H1 (cell line): ENCODE measurements at regions not wholly inside any gene's neighbourhood (a gene's known extent, or its start where the extent isn't known, plus 50 kb on each side); places are given as distances from the start of the nearest gene placed in this dataset.

Experiments used
- ATF2 ChIP-seq: IDR thresholded peaks from 2 replicates; pipeline ENCODE4 v1.6.1; 2012; ENCODE audit warnings: low read length, inconsistent platforms
- CHD7 ChIP-seq: fragments of 300-600 bp; sonication (generic); IDR thresholded peaks from 2 replicates; pipeline ENCODE4 v1.7.1; 2012; ENCODE audit warnings: low read length, moderate library complexity, mild to moderate bottlenecking, inconsistent platforms; ENCODE audit not compliant: insufficient replicate concordance
- GTF2F1 ChIP-seq: IDR thresholded peaks from 2 replicates; pipeline ENCODE4 v1.6.1; 2012; ENCODE audit warnings: low read depth, low read length, improper control_type of control experiment, borderline replicate concordance
- HDAC6 ChIP-seq: IDR thresholded peaks from one replicate; pipeline ENCODE4 v1.7.1; 2012; ENCODE audit warnings: low read depth, mild to moderate bottlenecking, inconsistent platforms, low read length, moderate library complexity
- KDM1A ChIP-seq: fragments of 200-600, 300-600 bp; sonication (generic); IDR thresholded peaks from 2 replicates; pipeline ENCODE4 v1.7.1; 2016; ENCODE audit warnings: mild to moderate bottlenecking, low read length, borderline replicate concordance
- SIRT6 ChIP-seq: IDR thresholded peaks from one replicate; pipeline ENCODE4 v1.7.1; 2012; ENCODE audit warnings: low read length, inconsistent platforms
- ZNF274 ChIP-seq: IDR thresholded peaks from 2 replicates; pipeline ENCODE4 v1.7.0; 2012; ENCODE audit warnings: low read length, borderline replicate concordance; ENCODE audit errors: extremely low read depth
- TF ChIP-seq, protein P1 (sequence below): IDR thresholded peaks from 2 replicates; pipeline ENCODE4 v1.6.1; 2011; ENCODE audit warnings: low read depth, mild to moderate bottlenecking, low read length; ENCODE audit not compliant: insufficient read depth

- TF ChIP-seq CHD7 (no peak), SIRT6 (no peak), ZNF274 (no peak), KDM1A (no peak), ATF2 (no peak), GTF2F1 (no peak), HDAC6 (no peak)
- TF ChIP-seq, protein P1, sequence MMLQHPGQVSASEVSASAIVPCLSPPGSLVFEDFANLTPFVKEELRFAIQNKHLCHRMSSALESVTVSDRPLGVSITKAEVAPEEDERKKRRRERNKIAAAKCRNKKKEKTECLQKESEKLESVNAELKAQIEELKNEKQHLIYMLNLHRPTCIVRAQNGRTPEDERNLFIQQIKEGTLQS = no peak
Observed at GRCh38 chr18:73679941-73680712, 467.5 kb downstream of the FBXO15 start (continued).
